ENCODE measurements at regions not wholly inside any gene's neighbourhood (a gene's known extent, or its start where the extent isn't known, plus 50 kb on each side); places are given as distances from the start of the nearest gene placed in this dataset.

- TF ChIP-seq EZH2 (IDR thresholded peaks at IDR 0.05; ENCODE audit: insufficient read depth, low read length) (no peak), CTCF (IDR thresholded peaks at IDR 0.05; ENCODE audit: insufficient read depth, low read depth, low read length) (no peak)
Measured at GRCh38 chr11:122265981-122266380, 150.0 kb upstream of the BLID start.

Data from astrocyte (in vitro differentiated cells and primary cell).